Neural progenitor cell (in vitro differentiated cells): ENCODE measurements at regions not wholly inside any gene's neighbourhood (a gene's known extent, or its start where the extent isn't known, plus 50 kb on each side); places are given as distances from the start of the nearest gene placed in this dataset.

ENCODE experiments used
- DNase-seq: peaks from one replicate; pipeline ENCODE4 v3.0.0-alpha.2; 2016; ENCODE audit warnings: low spot score
- H2AFZ ChIP-seq: fragments of 200-600 bp; sonication (generic); replicated peaks from 2 replicates; pipeline ENCODE4 v1.6.1; 2016; ENCODE audit warnings: antibody characterized with exemption
- H3F3A ChIP-seq: fragments of 200-600 bp; sonication (generic); 2 replicates; pipeline ENCODE4 v1.6.1; 2016; ENCODE audit warnings: antibody characterized with exemption, low read depth
- H3K27ac ChIP-seq: fragments of 200-600 bp; sonication (generic); 2 replicates; pipeline ENCODE4 v1.5.1; 2016; ENCODE audit warnings: mild to moderate bottlenecking
- H3K27me3 ChIP-seq: fragments of 200-600 bp; sonication (generic); 2 replicates; pipeline ENCODE4 v1.6.1; 2016; ENCODE audit warnings: mild to moderate bottlenecking, moderate library complexity
- H3K36me3 ChIP-seq: fragments of 200-600 bp; sonication (generic); 2 replicates; pipeline ENCODE4 v1.5.1; 2016
- H3K4me1 ChIP-seq: fragments of 200-600 bp; sonication (generic); 2 replicates; pipeline ENCODE4 v1.6.1; 2016; ENCODE audit warnings: mixed run types
- H3K4me2 ChIP-seq: fragments of 200-600 bp; sonication (generic); 2 replicates; pipeline ENCODE4 v1.6.1; 2016
- H3K4me3 ChIP-seq: fragments of 200-600 bp; sonication (generic); 2 replicates; pipeline ENCODE4 v1.5.1; 2016
- H3K79me2 ChIP-seq: fragments of 200-600 bp; sonication (generic); 2 replicates; pipeline ENCODE4 v1.6.1; 2016; ENCODE audit warnings: low read depth
- H3K9ac ChIP-seq: fragments of 200-600 bp; sonication (generic); 2 replicates; pipeline ENCODE4 v1.6.1; 2016
- H3K9me3 ChIP-seq: fragments of 200-600 bp; sonication (generic); 2 replicates; pipeline ENCODE4 v1.5.1; 2016; ENCODE audit warnings: low read depth
- H4K20me1 ChIP-seq: fragments of 200-600 bp; sonication (generic); 2 replicates; pipeline ENCODE4 v1.6.1; 2016; ENCODE audit warnings: low read depth
- H3K27ac Mint-ChIP-seq: 3 replicates; pipeline ENCODE4 v1.8.0; 2021; ENCODE audit warnings: mixed read lengths
- H3K27me3 Mint-ChIP-seq: 2 replicates; pipeline ENCODE4 v1.8.0; 2022; ENCODE audit warnings: low read depth, mild to moderate bottlenecking, inconsistent platforms, moderate library complexity, mixed read lengths; ENCODE audit not compliant: insufficient read depth
- H3K36me3 Mint-ChIP-seq: 3 replicates; pipeline ENCODE4 v1.8.0; 2021; ENCODE audit warnings: mixed read lengths
- H3K4me1 Mint-ChIP-seq: 3 replicates; pipeline ENCODE4 v1.8.0; 2021; ENCODE audit warnings: mixed read lengths
- H3K4me3 Mint-ChIP-seq: 3 replicates; pipeline ENCODE4 v1.8.0; 2021; ENCODE audit warnings: mild to moderate bottlenecking, moderate library complexity, mixed read lengths
- H3K9me3 Mint-ChIP-seq: 3 replicates; pipeline ENCODE4 v1.8.0; 2020; ENCODE audit warnings: mixed read lengths
- CTCF ChIP-seq: fragments of 200-600 bp; sonication (generic); IDR thresholded peaks from 2 replicates; pipeline ENCODE4 v1.5.1; 2017; ENCODE audit warnings: antibody characterized with exemption, mild to moderate bottlenecking
- EZH2 ChIP-seq: fragments of 200-600 bp; sonication (generic); IDR thresholded peaks from 2 replicates; pipeline ENCODE4 v1.6.1; 2017; ENCODE audit warnings: antibody characterized with exemption, mild to moderate bottlenecking, moderate library complexity
- EZH2phosphoT487 ChIP-seq: fragments of 200-600 bp; sonication (generic); IDR thresholded peaks from 2 replicates; pipeline ENCODE4 v1.6.1; 2017; ENCODE audit warnings: antibody characterized with exemption

GRCh38 chr13:106297283-106297682 is 238.2 kb downstream of the EFNB2 start:
- peaks cover 9% of the 10 kb centered on the region for H3K4me1 ChIP-seq
- H3K4me1 Mint-ChIP-seq: no peaks in the 10 kb centered on the region
- H4K20me1 ChIP-seq: no peaks in the 10 kb centered on the region
- no peaks in the 10 kb centered on the region for H3K36me3 ChIP-seq
- H3K4me3 Mint-ChIP-seq: no peak overlapping the region
- peaks cover 3% of the 10 kb centered on the region for H3K36me3 Mint-ChIP-seq
- peak overlapping the region; percentile 65 for H3K27ac Mint-ChIP-seq
- no peak overlapping the region for H3K27ac ChIP-seq
- TF ChIP-seq EZH2phosphoT487 (no peak), EZH2 (no peak), CTCF (no peak)
- H3K27me3 ChIP-seq: no peaks in the 10 kb centered on the region
- H3K9me3 ChIP-seq: no peaks in the 10 kb centered on the region
- no peak for DNase-seq
- no peak overlapping the region for H3K4me2 ChIP-seq
- peaks cover 8% of the 10 kb centered on the region for H3K9me3 Mint-ChIP-seq
- peaks cover 6% of the 10 kb centered on the region for H3K27me3 Mint-ChIP-seq
- H3K9ac ChIP-seq: no peak overlapping the region
- no peak overlapping the region for H3K4me3 ChIP-seq
- H3F3A ChIP-seq: no peaks in the 10 kb centered on the region
- no peaks in the 10 kb centered on the region for H3K79me2 ChIP-seq
- H2AFZ ChIP-seq: no peak overlapping the region

- H3K79me2 ChIP-seq: no peaks in the 10 kb centered on the region
- no peaks in the 10 kb centered on the region for H3K27me3 ChIP-seq
- Mint-ChIP-seq H3K36me3 (peaks cover 2% of the 10 kb centered on the region), H3K9me3 (peaks cover 8% of the 10 kb centered on the region), H3K4me1 (no peaks in the 10 kb centered on the region), H3K4me3 (no peak overlapping the region), H3K27me3 (peaks cover 6% of the 10 kb centered on the region), H3K27ac (no peak overlapping the region)
- no peaks in the 10 kb centered on the region for H3K36me3 ChIP-seq
- no peak for DNase-seq
- TF ChIP-seq EZH2phosphoT487 (no peak), CTCF (no peak), EZH2 (no peak)
- H3K27ac ChIP-seq: no peak overlapping the region
- no peaks in the 10 kb centered on the region for H3K9me3 ChIP-seq
- no peak overlapping the region for H3K4me3 ChIP-seq
- no peak overlapping the region for H2AFZ ChIP-seq
- no peak overlapping the region for H3K9ac ChIP-seq
- peaks cover 9% of the 10 kb centered on the region for H3K4me1 ChIP-seq
- H3F3A ChIP-seq: no peaks in the 10 kb centered on the region
- H4K20me1 ChIP-seq: no peaks in the 10 kb centered on the region
- H3K4me2 ChIP-seq: no peak overlapping the region
Observed at GRCh38 chr13:106296723-106297122, 238.7 kb downstream of the EFNB2 start.

- Histone ChIP-seq H3F3A (no peaks in the 10 kb centered on the region), H3K4me3 (no peak overlapping the region), H3K4me1 (peaks cover 9% of the 10 kb centered on the region), H3K9ac (no peak overlapping the region), H3K4me2 (no peak overlapping the region), H2AFZ (no peak overlapping the region), H4K20me1 (no peaks in the 10 kb centered on the region), H3K36me3 (no peaks in the 10 kb centered on the region), H3K27ac (peak overlapping the region; percentile 17), H3K27me3 (no peaks in the 10 kb centered on the region), H3K79me2 (no peaks in the 10 kb centered on the region), H3K9me3 (no peaks in the 10 kb centered on the region)
- DNase-seq: peak; percentile 67
- peaks cover 6% of the 10 kb centered on the region for H3K27me3 Mint-ChIP-seq
- TF ChIP-seq CTCF: no peak
- no peak for TF ChIP-seq EZH2phosphoT487
- TF ChIP-seq EZH2: no peak
- H3K4me1 Mint-ChIP-seq: no peaks in the 10 kb centered on the region
- H3K27ac Mint-ChIP-seq: no peak overlapping the region
- H3K4me3 Mint-ChIP-seq: no peak overlapping the region
- peaks cover 7% of the 10 kb centered on the region for H3K9me3 Mint-ChIP-seq
- H3K36me3 Mint-ChIP-seq: peaks cover 1% of the 10 kb centered on the region
Observed at GRCh38 chr13:106295971-106296370, 239.5 kb downstream of the EFNB2 start.
